ENCODE measurements at regions not wholly inside any gene's neighbourhood (a gene's known extent, or its start where the extent isn't known, plus 50 kb on each side); places are given as distances from the start of the nearest gene placed in this dataset.

DNA sequence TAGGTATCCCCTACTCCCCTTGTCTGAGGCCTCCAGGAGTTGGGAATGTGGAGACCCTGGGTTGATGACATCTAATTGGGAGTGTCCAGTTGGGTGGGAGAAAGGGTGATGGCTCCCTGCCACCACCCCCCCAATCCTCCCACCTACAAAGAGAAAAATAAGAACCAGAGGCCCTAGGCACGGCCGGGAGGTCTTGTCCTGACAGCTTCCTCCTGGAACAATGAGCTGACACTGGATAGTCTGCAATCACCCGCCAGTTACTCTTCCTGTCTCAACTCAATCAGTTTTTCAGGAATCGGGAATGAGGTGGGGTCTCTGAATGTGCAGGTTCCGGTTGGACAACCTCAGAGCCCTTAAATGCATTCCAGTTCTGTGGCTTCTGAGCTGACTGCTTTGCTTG is 129.9 kb upstream of the MRPS22 start:
- TF ChIP-seq EZH2 (IDR thresholded peaks at IDR 0.05; ENCODE audit: low read depth), result no peak
- TF ChIP-seq, protein P1, sequence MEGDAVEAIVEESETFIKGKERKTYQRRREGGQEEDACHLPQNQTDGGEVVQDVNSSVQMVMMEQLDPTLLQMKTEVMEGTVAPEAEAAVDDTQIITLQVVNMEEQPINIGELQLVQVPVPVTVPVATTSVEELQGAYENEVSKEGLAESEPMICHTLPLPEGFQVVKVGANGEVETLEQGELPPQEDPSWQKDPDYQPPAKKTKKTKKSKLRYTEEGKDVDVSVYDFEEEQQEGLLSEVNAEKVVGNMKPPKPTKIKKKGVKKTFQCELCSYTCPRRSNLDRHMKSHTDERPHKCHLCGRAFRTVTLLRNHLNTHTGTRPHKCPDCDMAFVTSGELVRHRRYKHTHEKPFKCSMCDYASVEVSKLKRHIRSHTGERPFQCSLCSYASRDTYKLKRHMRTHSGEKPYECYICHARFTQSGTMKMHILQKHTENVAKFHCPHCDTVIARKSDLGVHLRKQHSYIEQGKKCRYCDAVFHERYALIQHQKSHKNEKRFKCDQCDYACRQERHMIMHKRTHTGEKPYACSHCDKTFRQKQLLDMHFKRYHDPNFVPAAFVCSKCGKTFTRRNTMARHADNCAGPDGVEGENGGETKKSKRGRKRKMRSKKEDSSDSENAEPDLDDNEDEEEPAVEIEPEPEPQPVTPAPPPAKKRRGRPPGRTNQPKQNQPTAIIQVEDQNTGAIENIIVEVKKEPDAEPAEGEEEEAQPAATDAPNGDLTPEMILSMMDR (conservative IDR thresholded peaks at IDR 0.05), result no peak

Measured in PC-9 (cell line).